GM21529 (cell line): ENCODE measurements at regions not wholly inside any gene's neighbourhood (a gene's known extent, or its start where the extent isn't known, plus 50 kb on each side); places are given as distances from the start of the nearest gene placed in this dataset.
"Not testable (repeated sequence)": the region's sequence is repeated elsewhere in the genome, so short reads cannot be mapped to it uniquely, and the experiment has no call there.

ENCODE experiments used
- ATAC-seq: cut with Tn5 transposase; IDR thresholded peaks from one replicate; pipeline ENCODE4 v1.9.1; 2021; ENCODE audit not compliant: unreplicated experiment

- no peak for ATAC-seq
These were observed 115.6 kb upstream of the ZBED5 start for GRCh38 chr11:10973416-10973815.

- no peak for ATAC-seq
These were observed 113.1 kb upstream of the ZBED5 start for GRCh38 chr11:10970926-10971325.

GRCh38 chr11:10969387-10969786 is 111.5 kb upstream of the ZBED5 start:
- ATAC-seq = no peak

GRCh38 chr11:10956884-10957283 is 99.0 kb upstream of the ZBED5 start:
- ATAC-seq = not testable (repeated sequence)

GRCh38 chr11:10955616-10956015 is 97.8 kb upstream of the ZBED5 start:
- ATAC-seq = no peak

- no peak for ATAC-seq
These were observed 96.3 kb upstream of the ZBED5 start for GRCh38 chr11:10954184-10954583.

GRCh38 chr11:10952872-10953271 is 95.0 kb upstream of the ZBED5 start:
- ATAC-seq = no peak

GRCh38 chr11:10947935-10948334 is 90.1 kb upstream of the ZBED5 start:
- not testable (repeated sequence) for ATAC-seq

GRCh38 chr11:10946072-10946471 is 88.2 kb upstream of the ZBED5 start:
- no peak for ATAC-seq

- no peak for ATAC-seq
These were observed 87.3 kb upstream of the ZBED5 start for GRCh38 chr11:10945196-10945595.

GRCh38 chr11:10943968-10944367 is 86.1 kb upstream of the ZBED5 start:
- no peak for ATAC-seq

- no peak for ATAC-seq
These were observed 84.8 kb upstream of the ZBED5 start for GRCh38 chr11:10942620-10943019.

GRCh38 chr11:10941871-10942270 is 84.0 kb upstream of the ZBED5 start:
- ATAC-seq = no peak

GRCh38 chr11:10941414-10941813 is 83.6 kb upstream of the ZBED5 start:
- no peak for ATAC-seq

- ATAC-seq = no peak
These were observed 81.0 kb upstream of the ZBED5 start for GRCh38 chr11:10938650-10939387.

- ATAC-seq = no peak
These were observed 80.4 kb upstream of the ZBED5 start for GRCh38 chr11:10938231-10938630.

GRCh38 chr11:10937385-10937771 is 79.5 kb upstream of the ZBED5 start:
- no peak for ATAC-seq

GRCh38 chr11:10936626-10937384 is 79.0 kb upstream of the ZBED5 start:
- no peak for ATAC-seq

- no peak for ATAC-seq
These were observed 77.2 kb upstream of the ZBED5 start for GRCh38 chr11:10935015-10935559.

GRCh38 chr11:10934293-10934860 is 76.5 kb upstream of the ZBED5 start:
- ATAC-seq = no peak

GRCh38 chr11:10933455-10934292 is 75.8 kb upstream of the ZBED5 start:
- peak; percentile 84 for ATAC-seq
